ENCODE measurements at regions not wholly inside any gene's neighbourhood (a gene's known extent, or its start where the extent isn't known, plus 50 kb on each side); places are given as distances from the start of the nearest gene placed in this dataset.
"Not testable (repeated sequence)": the region's sequence is repeated elsewhere in the genome, so short reads cannot be mapped to it uniquely, and the experiment has no call there.

DNA sequence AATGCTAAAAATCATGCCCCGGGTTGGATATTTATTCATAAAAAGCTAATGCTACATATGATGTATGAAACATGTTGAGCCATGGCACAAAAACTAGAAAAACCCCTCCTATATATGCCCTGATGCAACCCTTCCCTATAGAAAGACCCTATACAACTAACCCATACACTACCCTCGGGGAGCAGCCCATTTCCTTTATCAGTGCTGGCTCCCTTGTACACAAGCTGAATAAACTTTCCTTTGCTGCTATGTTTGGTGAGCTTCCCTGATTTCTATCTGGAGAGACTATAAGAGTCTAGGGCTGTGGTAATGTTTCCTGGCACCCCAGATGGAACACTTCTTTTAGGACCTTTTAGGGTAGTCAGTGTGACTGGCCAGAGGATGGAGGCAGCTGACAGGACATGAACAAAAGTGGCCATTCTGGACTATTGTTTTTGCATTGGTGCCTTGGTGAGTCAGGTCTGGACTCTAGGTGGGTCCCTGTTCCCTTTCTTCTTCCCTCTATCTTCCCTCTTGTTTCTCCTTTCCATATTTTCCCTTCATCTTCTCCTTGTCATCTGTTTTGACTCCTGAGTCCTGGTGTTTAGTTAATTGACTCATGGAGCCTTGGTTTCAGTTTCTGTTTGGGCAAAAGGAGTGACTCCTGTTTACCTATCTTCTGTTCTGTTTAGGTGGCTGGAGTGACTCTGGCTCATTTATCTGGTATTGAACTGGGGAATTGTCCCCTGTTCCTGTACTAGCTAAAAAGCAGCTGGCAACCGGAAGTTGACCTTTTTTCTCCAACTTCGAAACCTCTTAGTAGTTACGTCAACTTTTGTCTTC is 1321.8 kb upstream of the PCDH9 start:
- Mint-ChIP-seq H3K4me3 (no peak overlapping the region), H3K9me3 (peaks cover 3% of the 10 kb centered on the region), H3K36me3 (no peaks in the 10 kb centered on the region), H3K4me1 (no peaks in the 10 kb centered on the region), H3K27ac (no peak overlapping the region), H3K27me3 (no peaks in the 10 kb centered on the region)
- no peak for DNase-seq

- Mint-ChIP-seq H3K4me1 (no peaks in the 10 kb centered on the region), H3K27me3 (no peaks in the 10 kb centered on the region), H3K9me3 (peaks cover 4% of the 10 kb centered on the region), H3K27ac (no peak overlapping the region), H3K36me3 (no peaks in the 10 kb centered on the region), H3K4me3 (no peak overlapping the region)
- DNase-seq, result no peak
These were observed 1320.2 kb upstream of the PCDH9 start for GRCh38 chr13:68550330-68550729.

DNA sequence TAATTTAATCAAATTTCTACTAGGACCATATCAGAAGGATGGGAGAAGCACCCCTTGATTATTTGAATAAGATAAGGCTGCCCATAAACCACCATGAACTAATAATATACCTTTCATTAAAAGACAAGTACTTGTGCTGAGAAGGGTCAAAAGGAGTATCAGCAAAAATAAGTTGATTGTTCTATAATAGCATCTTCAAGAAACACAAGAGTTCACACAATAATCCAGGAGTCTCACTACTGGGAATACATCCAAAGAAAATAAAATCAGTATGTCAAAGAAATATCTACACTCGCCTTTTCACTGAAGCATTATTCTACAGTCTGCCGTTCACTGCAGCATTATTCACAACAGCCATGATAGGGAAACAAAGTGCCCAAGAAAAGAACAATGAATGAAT is 1310.1 kb upstream of the PCDH9 start:
- Mint-ChIP-seq H3K27me3 (no peaks in the 10 kb centered on the region), H3K4me1 (no peaks in the 10 kb centered on the region), H3K4me3 (no peak overlapping the region), H3K9me3 (no peaks in the 10 kb centered on the region), H3K27ac (no peak overlapping the region), H3K36me3 (no peaks in the 10 kb centered on the region)
- DNase-seq, result no peak

DNA sequence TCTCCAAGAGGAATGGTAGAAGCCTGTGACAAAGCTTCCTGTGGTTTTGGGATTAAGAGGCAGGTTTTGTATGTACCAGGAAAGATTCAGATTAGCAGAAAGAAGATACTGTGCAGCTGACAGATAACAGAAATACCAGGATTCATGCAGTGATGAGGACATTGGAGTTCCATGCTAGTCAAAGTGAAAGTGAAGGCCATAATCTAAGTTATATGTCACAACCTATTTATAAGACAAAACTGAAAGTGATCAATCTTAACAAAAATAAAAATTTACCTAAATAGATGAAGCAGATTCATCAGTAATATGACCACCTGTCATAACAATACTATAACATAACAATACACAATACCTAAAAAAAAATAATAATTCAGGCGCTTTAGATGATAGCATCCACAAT is 1305.2 kb upstream of the PCDH9 start:
- no peak overlapping the region for H3K27ac Mint-ChIP-seq
- H3K4me1 Mint-ChIP-seq, result no peaks in the 10 kb centered on the region
- H3K9me3 Mint-ChIP-seq, result no peaks in the 10 kb centered on the region
- H3K27me3 Mint-ChIP-seq, result no peaks in the 10 kb centered on the region
- no peak for DNase-seq
- no peaks in the 10 kb centered on the region for H3K36me3 Mint-ChIP-seq
- no peak overlapping the region for H3K4me3 Mint-ChIP-seq

DNA sequence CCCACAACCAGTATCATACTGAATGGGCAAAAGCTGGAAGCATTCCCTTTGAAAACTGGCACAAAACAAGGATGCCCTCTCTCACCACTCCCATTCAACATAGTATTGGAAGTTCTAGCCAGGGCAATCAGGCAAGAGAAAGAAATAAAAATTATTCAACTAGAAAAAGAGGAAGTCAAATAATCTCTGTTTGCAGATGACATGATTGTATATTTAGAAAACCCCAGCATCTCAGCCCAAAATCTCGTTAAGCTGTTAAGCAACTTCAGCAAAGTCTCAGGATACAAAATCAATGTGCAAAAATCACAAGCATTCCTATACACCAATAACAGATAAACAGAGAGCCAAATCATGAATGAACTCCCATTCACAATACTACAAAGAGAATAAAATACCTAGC is 1297.0 kb upstream of the PCDH9 start:
- H3K9me3 Mint-ChIP-seq, result peaks cover 19% of the 10 kb centered on the region
- not testable (repeated sequence) for DNase-seq, H3K27me3 Mint-ChIP-seq, H3K27ac Mint-ChIP-seq, H3K4me1 Mint-ChIP-seq, H3K36me3 Mint-ChIP-seq, H3K4me3 Mint-ChIP-seq

GRCh38 chr13:68523838-68524424 is 1293.8 kb upstream of the PCDH9 start:
- Mint-ChIP-seq H3K27ac (no peak overlapping the region), H3K4me3 (no peak overlapping the region), H3K4me1 (no peaks in the 10 kb centered on the region), H3K9me3 (peaks cover 20% of the 10 kb centered on the region), H3K36me3 (no peaks in the 10 kb centered on the region), H3K27me3 (no peaks in the 10 kb centered on the region)
- DNase-seq, result no peak

DNA sequence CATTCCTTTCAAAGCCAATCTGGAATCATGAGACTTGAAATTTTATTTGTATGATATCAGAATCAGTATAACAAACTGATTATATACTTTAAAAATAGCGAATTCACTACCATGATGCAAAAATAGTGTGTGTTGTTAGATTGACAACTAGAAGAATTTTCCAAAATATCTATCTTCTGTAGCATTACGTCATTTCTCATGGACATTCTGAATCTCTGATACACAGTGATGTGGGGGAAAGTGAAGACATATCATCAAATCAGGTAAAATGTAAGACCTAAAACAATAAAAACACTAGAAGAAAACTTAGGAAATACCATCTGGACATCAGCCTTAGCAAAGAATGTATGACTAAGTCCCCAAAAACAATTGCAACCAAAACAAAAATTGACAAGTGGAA is 1292.0 kb upstream of the PCDH9 start:
- DNase-seq, result no peak
- no peak overlapping the region for H3K27ac Mint-ChIP-seq
- H3K4me3 Mint-ChIP-seq, result no peak overlapping the region
- H3K4me1 Mint-ChIP-seq, result no peaks in the 10 kb centered on the region
- no peaks in the 10 kb centered on the region for H3K27me3 Mint-ChIP-seq
- H3K9me3 Mint-ChIP-seq, result peaks cover 15% of the 10 kb centered on the region
- no peaks in the 10 kb centered on the region for H3K36me3 Mint-ChIP-seq

DNA sequence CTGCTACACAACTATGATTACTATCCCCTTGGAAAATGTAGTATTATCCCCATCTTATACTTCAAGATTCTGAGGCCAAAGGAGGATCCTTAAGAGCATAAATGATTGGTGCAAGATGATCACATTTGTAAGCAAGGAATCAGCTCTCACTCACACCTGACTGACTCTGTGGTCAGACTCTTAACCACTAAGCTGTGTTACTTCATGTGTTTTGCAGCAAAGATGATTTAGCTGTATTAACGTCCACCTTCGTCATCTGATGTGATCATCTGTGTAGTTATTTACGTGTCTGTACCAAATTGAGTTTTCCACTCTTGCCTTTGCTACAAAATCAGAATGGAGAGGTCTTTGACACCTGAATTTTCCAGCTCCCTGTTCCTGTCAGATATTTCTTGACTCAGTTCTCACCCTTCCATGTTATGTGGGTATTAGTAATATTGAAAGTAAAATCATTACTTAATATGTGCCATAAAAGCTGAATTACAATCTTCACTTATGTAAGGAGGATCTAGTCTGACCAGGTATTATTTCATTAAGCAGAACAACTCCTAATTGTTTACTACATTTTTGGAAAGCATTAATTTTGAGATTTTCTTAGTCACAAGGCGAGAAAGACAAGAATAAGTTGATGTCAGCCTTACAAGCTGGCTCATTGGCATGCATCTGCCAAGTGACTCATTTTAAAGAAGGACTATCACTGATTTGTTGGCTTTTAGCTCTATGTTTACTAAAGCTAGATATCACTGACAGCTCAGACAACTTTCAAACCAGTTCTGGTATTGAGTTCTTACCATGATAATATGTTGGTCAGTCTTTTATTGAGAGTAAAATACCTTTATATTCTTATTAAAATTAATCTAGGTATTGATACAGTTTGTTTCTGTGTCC is 1279.8 kb upstream of the PCDH9 start:
- no peak for DNase-seq
- Mint-ChIP-seq H3K4me1 (no peaks in the 10 kb centered on the region), H3K4me3 (no peak overlapping the region), H3K9me3 (no peaks in the 10 kb centered on the region), H3K27ac (no peak overlapping the region), H3K27me3 (no peaks in the 10 kb centered on the region), H3K36me3 (no peaks in the 10 kb centered on the region)

DNA sequence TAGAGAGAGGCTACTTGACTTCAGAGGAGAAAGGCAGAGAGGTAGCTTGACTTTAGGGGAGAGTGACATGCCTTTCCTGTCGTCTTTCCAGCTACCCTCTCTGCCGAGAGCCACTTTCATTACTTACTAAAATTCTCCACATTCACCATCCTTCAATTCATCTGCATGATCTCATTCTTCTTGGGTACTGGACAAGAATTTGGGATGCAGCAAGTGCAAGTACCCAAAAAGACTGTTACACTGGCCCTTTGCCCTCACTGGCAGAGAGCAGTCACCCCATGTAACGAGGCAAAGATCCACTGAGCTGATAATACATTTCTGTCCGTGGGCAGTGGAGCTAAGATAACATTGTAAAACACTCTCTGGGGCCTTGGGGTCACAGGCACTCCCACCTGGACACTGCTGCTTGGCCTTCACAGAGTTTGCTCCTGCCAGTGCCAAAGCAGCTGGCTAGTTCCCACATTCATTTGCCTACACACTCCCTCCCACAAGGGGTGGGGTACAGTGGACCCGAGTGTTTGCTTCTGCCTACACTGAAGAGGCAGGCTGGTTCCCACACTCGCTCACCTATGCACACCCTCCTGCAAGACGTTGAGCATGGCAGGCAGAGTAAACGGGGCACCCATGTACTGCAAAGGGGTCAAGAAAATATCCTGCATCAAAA is 1276.9 kb upstream of the PCDH9 start:
- no peaks in the 10 kb centered on the region for H3K4me1 Mint-ChIP-seq
- DNase-seq, result no peak
- no peak overlapping the region for H3K4me3 Mint-ChIP-seq
- H3K27me3 Mint-ChIP-seq, result no peaks in the 10 kb centered on the region
- H3K9me3 Mint-ChIP-seq, result no peaks in the 10 kb centered on the region
- no peaks in the 10 kb centered on the region for H3K36me3 Mint-ChIP-seq
- no peak overlapping the region for H3K27ac Mint-ChIP-seq

DNA sequence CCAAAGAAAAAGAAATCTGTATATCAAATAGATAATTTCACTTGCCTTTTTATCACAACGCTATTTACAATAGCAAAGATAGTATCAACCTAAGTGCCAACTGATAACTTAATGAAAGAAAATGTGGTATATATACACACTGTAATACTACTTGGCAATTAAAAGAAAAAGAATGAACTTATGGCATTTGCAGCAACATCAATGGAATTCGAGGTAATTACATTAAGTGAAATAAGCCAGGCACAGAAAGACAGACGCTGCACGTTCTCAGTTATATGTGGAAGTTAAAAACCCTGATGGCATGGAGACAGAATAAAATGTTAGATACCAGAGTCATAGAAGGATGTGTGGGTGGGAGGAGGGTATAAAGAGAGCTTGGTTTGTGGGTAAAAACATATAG is 1260.5 kb upstream of the PCDH9 start:
- no peaks in the 10 kb centered on the region for H3K4me1 Mint-ChIP-seq
- H3K9me3 Mint-ChIP-seq, result no peaks in the 10 kb centered on the region

DNA sequence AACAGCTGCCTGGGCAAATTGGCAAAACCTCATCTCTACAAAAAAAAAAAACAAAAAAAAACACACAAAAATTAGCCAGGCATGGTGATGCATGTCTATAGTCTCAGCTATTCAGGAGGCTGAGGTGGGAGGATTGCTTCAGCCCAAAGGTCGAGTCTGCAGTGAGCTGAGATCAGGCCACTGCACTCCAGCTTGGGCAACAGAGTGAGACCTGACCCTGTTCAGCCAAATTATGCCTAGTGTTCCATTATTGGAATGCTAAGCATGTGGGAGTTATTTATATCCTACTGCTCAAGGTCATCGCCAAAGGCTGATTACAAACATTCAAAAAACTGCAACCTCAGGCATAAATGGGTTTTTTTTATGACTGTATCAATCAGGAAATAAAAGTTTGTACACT is 1251.0 kb upstream of the PCDH9 start:
- Mint-ChIP-seq H3K4me1 (no peaks in the 10 kb centered on the region), H3K27me3 (no peaks in the 10 kb centered on the region), H3K36me3 (no peaks in the 10 kb centered on the region), H3K27ac (no peak overlapping the region), H3K9me3 (peaks cover 2% of the 10 kb centered on the region), H3K4me3 (no peak overlapping the region)
- no peak for DNase-seq

More for the DNA sequence above, 1260.5 kb upstream of the PCDH9 start:
- Mint-ChIP-seq H3K36me3 (no peaks in the 10 kb centered on the region), H3K4me3 (no peak overlapping the region), H3K27ac (no peak overlapping the region), H3K27me3 (no peaks in the 10 kb centered on the region)
- DNase-seq, result no peak

GRCh38 chr13:68473834-68474326 is 1243.7 kb upstream of the PCDH9 start:
- Mint-ChIP-seq H3K27ac (no peak overlapping the region), H3K4me1 (no peaks in the 10 kb centered on the region), H3K9me3 (no peaks in the 10 kb centered on the region), H3K27me3 (no peaks in the 10 kb centered on the region), H3K4me3 (no peak overlapping the region), H3K36me3 (no peaks in the 10 kb centered on the region)
- no peak for DNase-seq

DNA sequence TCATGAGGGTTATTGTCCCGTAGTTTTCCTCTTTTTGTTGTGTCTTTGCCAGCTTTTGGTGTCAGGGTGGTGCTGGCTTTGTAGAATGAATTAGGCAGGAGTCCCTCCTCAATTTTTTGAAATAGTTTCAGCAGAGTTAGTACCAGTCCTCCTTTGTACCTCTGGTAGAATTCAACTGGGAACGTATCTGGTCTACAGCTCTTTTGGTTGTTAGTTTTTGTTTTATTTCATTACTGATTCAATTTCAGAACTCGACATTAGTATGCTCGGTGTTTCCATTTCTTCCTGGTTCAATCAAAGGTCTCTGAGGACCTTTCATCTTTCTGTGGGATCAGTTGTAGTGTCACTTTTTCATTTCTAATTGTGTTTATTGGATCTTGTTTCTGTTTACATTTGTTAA is 1237.0 kb upstream of the PCDH9 start:
- Mint-ChIP-seq H3K27me3 (no peaks in the 10 kb centered on the region), H3K4me1 (no peaks in the 10 kb centered on the region), H3K36me3 (no peaks in the 10 kb centered on the region), H3K4me3 (no peak overlapping the region), H3K9me3 (peaks cover 5% of the 10 kb centered on the region), H3K27ac (no peak overlapping the region)
- DNase-seq, result no peak

DNA sequence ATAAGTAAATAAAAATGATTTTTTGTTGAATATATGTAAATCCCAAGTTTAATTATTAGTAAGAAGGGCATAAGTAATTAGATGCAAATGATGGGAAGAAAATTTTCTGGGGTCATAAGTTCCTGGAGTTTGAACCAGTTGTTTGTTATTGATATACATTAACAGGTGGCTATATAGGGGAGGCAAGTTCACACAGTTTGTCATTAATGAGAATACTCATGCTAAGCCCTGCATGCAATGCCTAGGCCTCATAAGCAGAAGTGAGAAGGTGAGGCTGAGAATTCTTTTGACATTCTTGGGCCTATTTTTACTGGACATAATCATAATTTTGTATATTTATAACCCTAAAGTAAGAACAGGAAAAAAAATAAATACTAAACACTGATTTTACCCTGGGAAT is 1210.7 kb upstream of the PCDH9 start:
- no peaks in the 10 kb centered on the region for H3K9me3 Mint-ChIP-seq
- no peaks in the 10 kb centered on the region for H3K36me3 Mint-ChIP-seq
- no peaks in the 10 kb centered on the region for H3K4me1 Mint-ChIP-seq
- no peak overlapping the region for H3K27ac Mint-ChIP-seq
- no peak overlapping the region for H3K4me3 Mint-ChIP-seq
- no peak for DNase-seq
- no peaks in the 10 kb centered on the region for H3K27me3 Mint-ChIP-seq

DNA sequence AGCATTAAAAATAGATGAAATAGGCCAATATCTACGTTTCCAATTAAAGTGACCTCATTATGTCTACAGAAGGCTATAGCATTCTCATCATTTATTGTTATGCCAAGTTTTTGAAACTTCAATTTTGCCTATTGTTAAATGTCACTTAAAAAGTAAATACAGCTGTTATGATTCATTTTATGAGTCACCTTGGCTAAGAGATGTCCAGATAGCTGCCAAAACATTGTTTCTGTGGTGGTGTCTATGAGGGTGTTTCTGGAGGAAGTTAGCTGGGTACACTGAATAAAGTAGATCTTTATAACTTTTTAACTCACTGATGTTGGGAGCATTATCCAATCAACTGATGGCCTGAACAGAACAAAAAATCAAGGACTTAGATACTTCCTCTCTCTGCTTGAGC is 1209.7 kb upstream of the PCDH9 start:
- no peak for DNase-seq
- no peaks in the 10 kb centered on the region for H3K27me3 Mint-ChIP-seq
- no peaks in the 10 kb centered on the region for H3K9me3 Mint-ChIP-seq
- H3K4me3 Mint-ChIP-seq, result no peak overlapping the region
- no peaks in the 10 kb centered on the region for H3K4me1 Mint-ChIP-seq
- H3K36me3 Mint-ChIP-seq, result no peaks in the 10 kb centered on the region
- H3K27ac Mint-ChIP-seq, result no peak overlapping the region

Measured in activated naive CD8-positive, alpha-beta T cell treated with anti-CD3 and anti-CD28 coated beads for 36 hours (primary cell).